Colonic mucosa (tissue), 4 donors: ENCODE measurements at regions not wholly inside any gene's neighbourhood (a gene's known extent, or its start where the extent isn't known, plus 50 kb on each side); places are given as distances from the start of the nearest gene placed in this dataset.

Experiments
- DNase-seq: peaks from one replicate; pipeline ENCODE4 v3.0.0-alpha.2; 2020
- H3K27ac ChIP-seq: fragments of 200-600 bp; one replicate; pipeline ENCODE4 v1.8.0; 2021
- H3K27me3 ChIP-seq: fragments of 200-600 bp; one replicate; pipeline ENCODE4 v1.8.0; 2021
- H3K36me3 ChIP-seq: fragments of 200-600 bp; one replicate; pipeline ENCODE4 v1.8.0; 2021
- H3K4me1 ChIP-seq: fragments of 200-600 bp; one replicate; pipeline ENCODE4 v1.8.0; 2021; ENCODE audit warnings: mild to moderate bottlenecking
- H3K4me3 ChIP-seq: fragments of 200-600 bp; one replicate; pipeline ENCODE4 v1.8.0; 2021
- H3K9ac ChIP-seq, 2 donors: one replicate each; pipeline ENCODE4 v1.7.0; 2013; ENCODE audit warnings: control low read depth in 2 of 2, low read depth in 2 of 2, low read length in 2 of 2
- H3K9me3 ChIP-seq: fragments of 200-600 bp; one replicate; pipeline ENCODE4 v1.8.0; 2021
- CTCF ChIP-seq: fragments of 200-600 bp; IDR thresholded peaks from one replicate; pipeline ENCODE4 v1.8.0; 2022; ENCODE audit warnings: antibody characterized with exemption, mild to moderate bottlenecking
- intact Hi-C: fragments of 100-400 bp; cut with DNase I; formaldehyde crosslinking; loops from one replicate; pipeline ENCODE4 v1.14.1; 2022
- donor health status: healthy.
- donor health status: DM: no; HTN: no; CAD: no.
- donor health status: DM: no; HTN: no; CAD: no.

- intact Hi-C loops, result no loop called here
- Histone ChIP-seq H3K36me3 (no peaks in the 10 kb centered on the region), H3K4me1 (no peaks in the 10 kb centered on the region), H3K9ac (no peak overlapping the region), H3K27me3 (no peaks in the 10 kb centered on the region), H3K4me3 (no peak overlapping the region), H3K27ac (no peak overlapping the region), H3K9me3 (no peaks in the 10 kb centered on the region)
- DNase-seq, result no peak
- no peak for TF ChIP-seq CTCF
Measured at GRCh38 chr12:68478516-68479260, 132.0 kb upstream of the RAP1B start.

- intact Hi-C loops, result no loop called here
- H3K27ac ChIP-seq, result no peak overlapping the region
- H3K36me3 ChIP-seq, result no peaks in the 10 kb centered on the region
- no peaks in the 10 kb centered on the region for H3K4me1 ChIP-seq
- no peaks in the 10 kb centered on the region for H3K27me3 ChIP-seq
- no peak for TF ChIP-seq CTCF
- H3K9me3 ChIP-seq, result no peaks in the 10 kb centered on the region
- no peak overlapping the region for H3K4me3 ChIP-seq
- no peak for DNase-seq
- H3K9ac ChIP-seq, result no peak overlapping the region
Measured at GRCh38 chr12:68479261-68479895, 131.3 kb upstream of the RAP1B start.

- Histone ChIP-seq H3K4me1 (no peaks in the 10 kb centered on the region), H3K4me3 (no peak overlapping the region), H3K27ac (no peak overlapping the region), H3K9me3 (no peaks in the 10 kb centered on the region), H3K36me3 (no peaks in the 10 kb centered on the region), H3K9ac (no peak overlapping the region), H3K27me3 (no peaks in the 10 kb centered on the region)
- no peak for TF ChIP-seq CTCF
- no peak for DNase-seq
- intact Hi-C loops, result no loop called here
Measured at GRCh38 chr12:68479896-68480291, 130.8 kb upstream of the RAP1B start.

GRCh38 chr12:68480526-68480925 lies 130.2 kb upstream of the RAP1B start:
- H3K9ac ChIP-seq, result no peak overlapping the region
- H3K9me3 ChIP-seq, result no peaks in the 10 kb centered on the region
- H3K4me1 ChIP-seq, result no peaks in the 10 kb centered on the region
- intact Hi-C loops, result no loop called here
- no peak overlapping the region for H3K4me3 ChIP-seq
- TF ChIP-seq CTCF, result no peak
- no peaks in the 10 kb centered on the region for H3K27me3 ChIP-seq
- DNase-seq, result no peak
- no peaks in the 10 kb centered on the region for H3K36me3 ChIP-seq
- H3K27ac ChIP-seq, result no peak overlapping the region

GRCh38 chr12:68481181-68481941 lies 129.3 kb upstream of the RAP1B start:
- no peak for DNase-seq
- TF ChIP-seq CTCF, result no peak
- intact Hi-C loops, result no loop called here
- H3K4me3 ChIP-seq, result no peak overlapping the region
- no peak overlapping the region for H3K27ac ChIP-seq
- H3K36me3 ChIP-seq, result no peaks in the 10 kb centered on the region
- no peak overlapping the region for H3K9ac ChIP-seq
- no peaks in the 10 kb centered on the region for H3K4me1 ChIP-seq
- H3K27me3 ChIP-seq, result no peaks in the 10 kb centered on the region
- no peaks in the 10 kb centered on the region for H3K9me3 ChIP-seq
